GM21825 (cell line): ENCODE measurements at regions not wholly inside any gene's neighbourhood (a gene's known extent, or its start where the extent isn't known, plus 50 kb on each side); places are given as distances from the start of the nearest gene placed in this dataset.
"Not testable (repeated sequence)": the region's sequence is repeated elsewhere in the genome, so short reads cannot be mapped to it uniquely, and the experiment has no call there.

Source experiments
- ATAC-seq: cut with Tn5 transposase; IDR thresholded peaks from one replicate; pipeline ENCODE4 v1.9.1; 2021; ENCODE audit warnings: mild to moderate bottlenecking, moderate library complexity; ENCODE audit not compliant: unreplicated experiment

GRCh38 chr3:35042210-35042991 lies 596.9 kb upstream of the ARPP21 start:
- no peak for ATAC-seq

DNA sequence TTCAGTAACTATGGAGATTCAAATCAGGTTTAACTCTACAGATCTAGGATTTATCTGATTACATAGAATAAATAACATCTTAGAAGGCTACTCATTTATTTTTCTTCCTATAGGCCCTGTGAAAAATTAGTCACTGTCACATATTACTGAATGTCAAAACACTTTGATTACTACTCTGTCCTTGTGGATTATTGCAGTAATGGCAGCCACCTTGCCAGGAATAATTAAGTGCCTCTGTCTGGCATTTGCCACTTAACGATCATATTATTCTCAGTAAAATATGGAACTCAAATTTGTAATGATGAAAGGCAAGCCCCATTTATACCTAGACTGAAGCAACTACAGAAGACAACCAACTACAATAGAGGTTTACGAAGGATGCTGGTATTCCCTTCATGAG lies 596.3 kb upstream of the ARPP21 start:
- no peak for ATAC-seq

GRCh38 chr3:35044190-35044589 lies 595.1 kb upstream of the ARPP21 start:
- ATAC-seq = no peak

- no peak for ATAC-seq
These were observed 594.2 kb upstream of the ARPP21 start for GRCh38 chr3:35045118-35045517.

DNA sequence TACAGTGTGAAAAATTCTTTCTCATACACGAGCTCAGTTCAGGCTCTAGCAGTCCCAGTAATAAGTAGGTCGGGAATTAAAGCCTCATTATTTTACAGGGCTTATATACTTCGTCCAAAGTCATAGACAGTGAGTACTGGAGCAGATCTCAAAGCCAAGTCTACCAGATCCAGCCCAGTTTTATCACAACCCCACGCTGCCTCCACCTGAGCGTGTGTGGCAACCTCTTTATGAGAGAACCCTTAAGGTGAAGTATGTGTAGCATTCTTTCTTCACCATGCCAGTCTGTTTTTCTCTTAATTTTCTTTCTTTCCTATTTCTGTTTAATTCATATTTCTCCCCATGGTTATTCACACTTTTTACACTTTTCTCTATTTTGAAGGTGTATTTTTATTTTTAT lies 574.6 kb upstream of the ARPP21 start:
- ATAC-seq = no peak

DNA sequence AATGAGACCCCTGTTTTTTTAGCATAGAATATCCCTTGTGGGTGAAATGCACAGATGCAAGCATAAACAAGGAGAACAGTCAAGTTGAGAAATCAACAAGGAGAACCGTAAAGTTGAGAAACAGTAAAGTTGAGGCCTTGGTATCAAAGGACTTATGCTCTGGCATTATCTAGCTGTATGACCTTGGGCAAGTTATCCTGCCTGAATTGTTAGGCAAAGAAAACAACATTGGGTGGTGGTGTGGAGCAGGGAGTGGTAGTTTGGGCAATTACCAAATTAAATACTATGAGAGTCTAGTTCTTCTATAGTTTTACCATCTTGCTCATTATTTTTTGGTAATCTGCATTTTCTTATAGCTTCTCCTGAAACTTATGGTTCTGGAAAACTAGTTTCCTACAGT lies 573.4 kb upstream of the ARPP21 start:
- no peak for ATAC-seq

DNA sequence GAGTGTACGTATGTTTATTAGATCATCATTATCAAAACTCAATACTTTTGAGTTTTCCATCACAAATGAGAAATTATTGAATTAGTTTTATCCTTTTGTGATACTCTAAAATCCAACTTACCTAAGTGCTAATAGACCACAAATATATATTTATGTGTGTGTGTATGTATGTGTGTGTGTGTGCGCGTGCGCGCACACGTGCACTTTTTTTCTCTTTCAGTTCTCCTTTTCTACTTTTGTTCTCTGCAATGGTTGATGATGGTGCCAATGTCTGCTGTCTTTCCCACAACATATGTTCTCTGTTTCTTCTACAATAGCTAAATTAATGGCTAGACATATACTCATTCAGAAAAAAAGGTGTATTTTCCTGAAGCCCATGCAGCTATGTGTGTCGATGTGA lies 571.6 kb upstream of the ARPP21 start:
- no peak for ATAC-seq

DNA sequence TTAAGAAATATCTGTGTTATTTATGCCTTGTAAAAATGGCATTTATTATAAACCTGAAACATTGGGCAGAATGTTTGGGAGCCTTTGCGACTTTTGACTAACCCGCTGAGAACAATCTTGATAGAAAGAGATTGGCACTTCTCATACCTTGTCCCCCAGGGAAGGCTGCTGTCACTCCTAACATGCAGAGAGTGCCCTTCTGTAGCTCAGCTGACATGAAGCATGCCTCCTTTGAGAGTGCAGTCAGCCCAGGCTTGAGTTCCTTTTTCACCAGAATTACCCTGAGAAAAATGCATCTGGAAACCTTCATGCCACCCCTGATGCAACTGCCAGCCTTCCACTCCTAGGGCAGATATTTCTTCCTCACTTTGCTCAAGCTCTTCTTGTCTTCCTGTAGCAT lies 569.2 kb upstream of the ARPP21 start:
- no peak for ATAC-seq

- ATAC-seq = no peak
These were observed 567.6 kb upstream of the ARPP21 start for GRCh38 chr3:35071772-35072171.

DNA sequence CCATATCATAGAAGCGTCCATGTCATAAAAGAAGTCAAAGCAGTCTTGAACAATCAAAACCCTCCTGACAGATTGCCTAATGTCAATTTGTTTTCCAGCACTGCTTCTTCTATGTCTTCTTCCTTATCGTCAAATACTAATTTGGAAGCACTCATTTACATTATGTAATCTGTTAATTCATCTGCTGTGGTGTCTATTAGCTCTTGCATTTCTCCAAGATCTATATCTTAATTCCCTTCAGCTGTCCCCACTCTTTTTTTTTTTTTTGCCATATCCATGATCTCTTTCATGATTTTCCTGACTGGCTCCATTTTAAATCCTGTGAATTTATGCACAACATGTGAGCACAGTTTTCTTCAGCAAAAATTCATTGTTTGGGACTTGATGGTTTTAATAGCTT lies 560.5 kb upstream of the ARPP21 start:
- ATAC-seq = no peak

GRCh38 chr3:35079403-35079802 lies 559.9 kb upstream of the ARPP21 start:
- no peak for ATAC-seq

DNA sequence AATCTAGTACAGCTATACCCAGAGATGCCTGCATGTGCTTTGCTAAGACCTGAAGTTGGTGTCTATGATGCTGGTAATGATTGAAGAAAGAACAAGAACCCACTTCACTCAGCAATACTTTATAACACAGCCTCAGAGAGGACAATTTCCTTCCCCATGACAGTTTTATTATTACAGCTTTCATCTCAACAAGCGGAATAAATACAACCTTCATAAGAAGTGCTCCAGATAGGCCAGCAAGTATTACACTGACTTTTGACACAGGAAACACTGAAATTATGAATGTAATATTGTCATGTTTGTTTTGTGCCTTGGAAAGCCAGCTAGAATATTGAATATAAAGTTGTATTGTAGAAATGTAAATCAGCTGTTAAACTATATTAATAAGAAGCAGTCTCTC lies 557.4 kb upstream of the ARPP21 start:
- ATAC-seq = no peak

GRCh38 chr3:35088943-35089342 lies 550.4 kb upstream of the ARPP21 start:
- no peak for ATAC-seq

DNA sequence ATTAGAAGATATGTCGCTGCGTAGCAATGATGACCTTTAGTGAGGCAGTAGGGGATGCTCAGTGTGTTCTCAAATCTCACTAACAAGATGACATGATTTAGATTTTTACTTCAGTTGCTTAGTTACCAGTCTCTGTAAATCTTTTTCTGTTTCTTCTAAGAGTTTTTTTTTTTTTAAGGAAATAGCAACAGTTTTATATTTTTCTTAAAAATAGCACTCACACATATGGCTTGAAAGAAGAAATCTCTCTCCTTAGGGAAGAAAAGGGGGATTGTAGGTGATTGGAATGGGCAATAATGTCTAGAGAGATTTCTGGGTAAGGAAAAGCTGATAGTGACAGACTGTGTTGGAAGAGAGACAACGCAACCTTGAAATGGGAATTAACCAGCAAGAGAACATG lies 524.6 kb upstream of the ARPP21 start:
- no peak for ATAC-seq

DNA sequence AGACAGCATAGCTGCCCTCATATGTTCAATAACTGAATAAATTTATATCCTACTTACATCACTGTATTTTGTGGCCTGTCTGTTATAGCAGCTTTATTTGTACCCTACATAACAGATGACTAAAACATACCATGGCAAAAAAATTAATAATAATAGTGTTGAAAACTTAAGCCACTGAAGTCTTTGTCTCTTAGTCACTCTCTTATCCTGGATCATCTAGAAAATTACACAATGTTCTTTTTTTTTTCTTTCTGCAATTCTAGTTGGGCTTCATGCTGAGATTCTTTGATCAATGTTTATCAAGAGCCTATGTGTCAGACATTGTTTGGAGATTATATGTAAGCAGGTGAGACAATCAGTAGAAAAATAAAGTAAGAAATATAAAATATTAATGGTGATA lies 519.3 kb upstream of the ARPP21 start:
- ATAC-seq = no peak

- no peak for ATAC-seq
These were observed 501.7 kb upstream of the ARPP21 start for GRCh38 chr3:35137612-35138011.

- no peak for ATAC-seq
These were observed 497.9 kb upstream of the ARPP21 start for GRCh38 chr3:35141406-35141805.

DNA sequence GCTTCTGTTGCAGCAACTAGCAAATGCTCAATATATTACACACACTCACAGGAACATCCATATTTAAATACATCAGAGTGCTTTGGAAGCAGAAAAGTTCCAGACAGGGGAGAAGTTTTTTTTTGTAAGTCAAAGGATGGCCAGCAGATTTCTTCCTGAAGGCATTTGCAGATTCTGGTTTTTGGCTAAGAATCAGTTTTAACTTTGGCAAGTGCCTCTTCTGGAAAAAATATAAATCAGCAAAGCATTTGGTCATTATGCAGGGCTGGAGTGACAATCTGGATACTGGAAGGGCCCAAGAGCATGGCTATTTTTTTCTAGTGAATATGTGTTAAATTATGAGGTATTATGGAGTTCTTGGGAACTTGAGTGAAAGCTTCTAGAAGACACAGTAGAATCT lies 495.3 kb upstream of the ARPP21 start:
- no peak for ATAC-seq

GRCh38 chr3:35146256-35147035 lies 492.9 kb upstream of the ARPP21 start:
- not testable (repeated sequence) for ATAC-seq

GRCh38 chr3:35183927-35184675 lies 455.2 kb upstream of the ARPP21 start:
- no peak for ATAC-seq

DNA sequence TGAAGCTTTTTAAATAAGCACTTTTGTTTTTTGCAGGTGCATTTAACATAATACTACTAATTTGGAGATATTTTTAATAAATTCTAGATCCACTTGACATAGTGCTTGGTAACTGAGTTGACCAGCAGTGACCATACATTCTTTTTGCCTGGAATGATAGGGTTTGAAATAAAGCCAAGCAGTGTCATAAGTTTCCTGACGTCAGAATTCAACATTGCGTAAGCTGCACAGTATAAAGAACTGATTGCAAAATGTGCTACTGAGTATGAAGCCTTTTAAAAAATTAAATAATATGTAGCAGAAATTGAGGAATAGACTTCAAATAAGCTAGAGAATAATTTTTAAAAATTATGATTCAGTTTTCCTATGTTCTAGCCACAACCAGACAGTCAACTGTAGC lies 454.6 kb upstream of the ARPP21 start:
- ATAC-seq = no peak

- ATAC-seq = no peak
These were observed 451.4 kb upstream of the ARPP21 start for GRCh38 chr3:35187908-35188307.
